ENCODE measurements at regions not wholly inside any gene's neighbourhood (a gene's known extent, or its start where the extent isn't known, plus 50 kb on each side); places are given as distances from the start of the nearest gene placed in this dataset.

DNA sequence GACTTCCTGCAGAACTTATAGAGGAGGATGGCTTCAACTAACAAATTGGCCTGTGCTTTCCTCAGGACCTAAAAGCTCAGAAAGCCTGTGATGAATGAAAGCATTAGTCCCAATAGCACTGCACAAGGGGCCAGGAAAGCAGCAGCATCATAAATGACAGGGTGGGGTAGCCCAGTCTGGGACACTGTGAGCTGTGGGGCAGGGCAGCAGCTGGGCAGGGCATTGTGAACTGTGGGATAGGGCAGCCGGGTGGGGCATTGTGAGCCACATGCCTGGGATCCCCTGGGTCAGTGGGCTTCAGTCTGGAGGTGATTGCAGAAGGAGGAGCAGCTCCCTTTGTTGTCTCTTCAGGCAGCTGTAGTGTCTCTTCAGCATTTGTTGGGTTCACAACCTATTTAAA lies 1276.8 kb downstream of the UQCRFS1 start:
- H3K4me1 ChIP-seq: no peaks in the 10 kb centered on the region
- H3K27ac ChIP-seq: no peak overlapping the region
- TF ChIP-seq, protein P1, sequence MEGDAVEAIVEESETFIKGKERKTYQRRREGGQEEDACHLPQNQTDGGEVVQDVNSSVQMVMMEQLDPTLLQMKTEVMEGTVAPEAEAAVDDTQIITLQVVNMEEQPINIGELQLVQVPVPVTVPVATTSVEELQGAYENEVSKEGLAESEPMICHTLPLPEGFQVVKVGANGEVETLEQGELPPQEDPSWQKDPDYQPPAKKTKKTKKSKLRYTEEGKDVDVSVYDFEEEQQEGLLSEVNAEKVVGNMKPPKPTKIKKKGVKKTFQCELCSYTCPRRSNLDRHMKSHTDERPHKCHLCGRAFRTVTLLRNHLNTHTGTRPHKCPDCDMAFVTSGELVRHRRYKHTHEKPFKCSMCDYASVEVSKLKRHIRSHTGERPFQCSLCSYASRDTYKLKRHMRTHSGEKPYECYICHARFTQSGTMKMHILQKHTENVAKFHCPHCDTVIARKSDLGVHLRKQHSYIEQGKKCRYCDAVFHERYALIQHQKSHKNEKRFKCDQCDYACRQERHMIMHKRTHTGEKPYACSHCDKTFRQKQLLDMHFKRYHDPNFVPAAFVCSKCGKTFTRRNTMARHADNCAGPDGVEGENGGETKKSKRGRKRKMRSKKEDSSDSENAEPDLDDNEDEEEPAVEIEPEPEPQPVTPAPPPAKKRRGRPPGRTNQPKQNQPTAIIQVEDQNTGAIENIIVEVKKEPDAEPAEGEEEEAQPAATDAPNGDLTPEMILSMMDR (IDR thresholded peaks at IDR 0.05): no peak
- no peaks in the 10 kb centered on the region for H3K27me3 ChIP-seq
- no peak for ATAC-seq
- H3K4me3 ChIP-seq: no peak overlapping the region
- DNase-seq: no peak
- intact Hi-C loops (cut with DNase I): no loop called here
- peaks cover 0 to 3% of the 10 kb centered on the region in 2 donors for H3K9me3 ChIP-seq
- H3K36me3 ChIP-seq: no peaks in the 10 kb centered on the region

DNA sequence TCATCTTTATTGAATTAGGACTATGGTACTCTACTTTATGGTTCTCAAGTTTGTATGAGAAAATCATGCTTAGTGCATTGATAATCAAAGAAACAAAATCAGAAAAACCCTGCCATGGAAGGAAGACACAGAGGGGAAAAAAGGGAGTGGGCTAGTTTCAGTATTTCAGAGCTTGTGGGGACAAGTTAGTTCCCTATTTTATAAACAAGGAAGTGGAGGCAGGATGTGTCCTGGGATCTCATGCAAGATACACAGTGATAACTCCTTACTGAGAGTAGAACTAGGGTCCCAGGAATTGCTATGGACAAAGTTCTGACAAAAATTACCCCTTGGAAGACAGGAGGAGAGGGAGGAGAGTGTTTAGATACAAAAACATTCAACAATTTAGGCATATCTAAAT lies 1277.3 kb downstream of the UQCRFS1 start:
- Histone ChIP-seq H3K9me3 (peaks cover 0 to 3% of the 10 kb centered on the region in 2 donors), H3K4me1 (no peaks in the 10 kb centered on the region), H3K36me3 (no peaks in the 10 kb centered on the region), H3K4me3 (no peak overlapping the region), H3K27me3 (no peaks in the 10 kb centered on the region), H3K27ac (no peak overlapping the region)
- intact Hi-C loops (cut with DNase I): no loop called here
- ATAC-seq (no peak), DNase-seq (no peak)
- TF ChIP-seq, protein P1 (IDR thresholded peaks at IDR 0.05): no peak

DNA sequence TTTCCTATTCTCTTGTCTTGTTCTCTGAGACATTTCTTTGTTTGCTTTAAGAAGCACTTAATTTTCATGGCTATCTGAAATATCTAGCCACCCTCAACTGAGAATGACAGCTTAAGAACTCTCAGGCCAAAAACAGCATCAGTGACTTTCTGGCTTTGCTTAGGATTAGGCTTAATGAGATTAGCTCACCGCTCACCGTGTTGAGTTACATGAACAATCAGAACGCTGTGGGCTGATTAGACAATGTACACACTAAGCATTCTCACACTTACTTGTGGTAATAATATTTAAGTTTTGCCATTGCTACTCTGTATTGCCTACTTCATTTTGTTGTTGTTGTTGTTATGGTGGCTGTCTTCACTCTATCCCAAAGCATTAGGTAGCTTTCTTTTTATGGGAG lies 1283.6 kb downstream of the UQCRFS1 start:
- intact Hi-C loops (cut with DNase I): no loop called here

DNA sequence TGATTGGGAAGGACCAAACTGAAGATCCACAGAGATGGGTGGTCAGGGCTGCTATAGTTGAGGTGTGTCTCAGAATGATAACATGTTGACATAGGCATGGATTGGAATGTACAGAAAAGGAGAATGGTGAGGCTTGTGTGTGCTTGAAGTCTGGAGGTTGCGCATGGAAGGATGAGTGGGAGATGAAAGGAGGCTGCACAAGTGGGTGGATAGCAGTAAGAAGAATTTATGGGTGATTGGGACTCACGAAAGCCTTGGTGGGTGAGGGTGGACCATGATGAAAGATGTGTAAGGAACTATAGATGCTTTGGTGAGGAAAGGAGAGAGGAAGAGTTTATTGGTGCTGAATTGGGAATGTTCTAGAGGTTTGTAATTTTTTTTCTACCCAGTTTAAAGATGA lies 1287.7 kb downstream of the UQCRFS1 start:
- Histone ChIP-seq H3K27ac (no peak overlapping the region), H3K9me3 (no peaks in the 10 kb centered on the region), H3K27me3 (no peaks in the 10 kb centered on the region), H3K4me3 (no peak overlapping the region), H3K36me3 (no peaks in the 10 kb centered on the region), H3K4me1 (no peaks in the 10 kb centered on the region)
- no peak for DNase-seq
- ATAC-seq: no peak
- intact Hi-C loops (cut with DNase I): no loop called here
- TF ChIP-seq, protein P1 (IDR thresholded peaks at IDR 0.05): no peak

More for the DNA sequence above, 1283.6 kb downstream of the UQCRFS1 start:
- Histone ChIP-seq H3K4me1 (no peaks in the 10 kb centered on the region), H3K27ac (no peak overlapping the region), H3K4me3 (no peak overlapping the region), H3K36me3 (no peaks in the 10 kb centered on the region), H3K27me3 (no peaks in the 10 kb centered on the region), H3K9me3 (no peaks in the 10 kb centered on the region)
- no peak for DNase-seq
- TF ChIP-seq, protein P1 (IDR thresholded peaks at IDR 0.05): no peak
- ATAC-seq: no peak

DNA sequence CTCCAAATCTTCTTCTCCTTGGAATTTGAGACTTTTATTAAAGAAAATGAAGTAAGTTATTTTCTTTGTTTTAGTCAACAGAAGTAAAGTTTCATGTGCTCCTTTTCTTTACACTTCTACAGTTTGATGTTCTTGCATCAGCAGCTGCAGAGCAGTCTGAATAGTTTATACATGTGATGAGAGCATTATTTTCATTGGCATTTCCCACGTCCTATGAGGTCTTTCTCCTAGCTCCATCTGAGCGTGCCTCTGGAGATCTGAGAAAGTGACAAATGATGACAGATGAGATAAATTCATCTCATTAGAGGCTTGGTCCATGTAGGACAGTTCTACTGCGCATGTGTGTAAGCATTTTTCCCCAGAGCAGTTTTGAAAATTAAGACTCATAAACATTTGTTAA lies 1290.0 kb downstream of the UQCRFS1 start:
- Histone ChIP-seq H3K27ac (no peak overlapping the region), H3K36me3 (no peaks in the 10 kb centered on the region), H3K4me3 (no peak overlapping the region), H3K4me1 (no peaks in the 10 kb centered on the region), H3K9me3 (no peaks in the 10 kb centered on the region), H3K27me3 (no peaks in the 10 kb centered on the region)
- ATAC-seq (no peak), DNase-seq (no peak)
- TF ChIP-seq, protein P1 (IDR thresholded peaks at IDR 0.05): no peak
- intact Hi-C loops (cut with DNase I): no loop called here

All from left lung (tissue), 4 donors.